ENCODE measurements at regions not wholly inside any gene's neighbourhood (a gene's known extent, or its start where the extent isn't known, plus 50 kb on each side); places are given as distances from the start of the nearest gene placed in this dataset.

DNA sequence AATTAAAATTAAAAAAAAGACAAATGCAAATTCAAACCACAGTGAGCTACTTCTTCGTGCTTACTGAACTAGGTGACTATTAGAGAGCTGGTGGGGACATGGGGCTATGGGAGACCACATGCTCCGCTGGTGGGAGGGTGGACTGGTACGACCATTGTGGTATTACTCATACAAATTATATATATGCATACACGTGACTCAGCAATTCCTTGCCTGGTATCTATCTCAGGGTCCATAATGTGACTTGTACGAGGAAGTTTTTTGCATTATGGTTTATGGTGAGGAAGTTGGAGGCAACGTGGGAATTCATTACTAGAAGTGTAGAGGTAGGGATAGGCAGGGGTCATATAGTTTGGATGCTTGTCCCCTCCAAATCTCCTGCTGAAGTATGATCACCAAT lies 1112.7 kb downstream of the TYW1 start:
- H3K4me3 ChIP-seq (ENCODE audit: low read depth, low read length), result no peak overlapping the region
- in situ Hi-C loops (cut with HindIII; ENCODE audit: low pct_ligation_motif_present, low sequenced_read_pairs), result no loop called here
- H3K36me3 ChIP-seq (replicated peaks), result no peaks in the 10 kb centered on the region
- H3K27ac ChIP-seq, result no peak overlapping the region
- H3K27me3 ChIP-seq (replicated peaks), result no peaks in the 10 kb centered on the region
- DNase-seq, result no peak
- TF ChIP-seq, protein P1, sequence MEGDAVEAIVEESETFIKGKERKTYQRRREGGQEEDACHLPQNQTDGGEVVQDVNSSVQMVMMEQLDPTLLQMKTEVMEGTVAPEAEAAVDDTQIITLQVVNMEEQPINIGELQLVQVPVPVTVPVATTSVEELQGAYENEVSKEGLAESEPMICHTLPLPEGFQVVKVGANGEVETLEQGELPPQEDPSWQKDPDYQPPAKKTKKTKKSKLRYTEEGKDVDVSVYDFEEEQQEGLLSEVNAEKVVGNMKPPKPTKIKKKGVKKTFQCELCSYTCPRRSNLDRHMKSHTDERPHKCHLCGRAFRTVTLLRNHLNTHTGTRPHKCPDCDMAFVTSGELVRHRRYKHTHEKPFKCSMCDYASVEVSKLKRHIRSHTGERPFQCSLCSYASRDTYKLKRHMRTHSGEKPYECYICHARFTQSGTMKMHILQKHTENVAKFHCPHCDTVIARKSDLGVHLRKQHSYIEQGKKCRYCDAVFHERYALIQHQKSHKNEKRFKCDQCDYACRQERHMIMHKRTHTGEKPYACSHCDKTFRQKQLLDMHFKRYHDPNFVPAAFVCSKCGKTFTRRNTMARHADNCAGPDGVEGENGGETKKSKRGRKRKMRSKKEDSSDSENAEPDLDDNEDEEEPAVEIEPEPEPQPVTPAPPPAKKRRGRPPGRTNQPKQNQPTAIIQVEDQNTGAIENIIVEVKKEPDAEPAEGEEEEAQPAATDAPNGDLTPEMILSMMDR (IDR thresholded peaks at IDR 0.05; ENCODE audit: low read depth, low read length, missing control alignments), result no peak

DNA sequence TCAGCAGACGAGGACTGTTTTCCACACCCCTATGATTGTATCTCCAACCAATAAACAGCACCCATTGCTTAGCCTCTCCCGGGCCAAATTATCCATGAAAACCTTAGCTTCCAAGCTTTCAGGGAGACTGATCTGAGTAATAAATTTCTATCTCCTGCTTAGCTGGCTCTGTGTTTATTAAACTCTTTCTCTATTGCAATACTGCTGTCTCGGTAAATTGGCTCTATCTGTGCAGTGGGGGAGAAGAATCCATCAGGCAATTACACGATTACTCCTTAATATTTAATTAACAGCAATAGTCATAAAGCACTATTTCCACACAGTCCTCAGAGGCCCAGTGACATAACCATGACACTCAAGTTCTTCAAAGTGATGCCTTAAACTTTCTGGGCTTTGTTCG lies 1122.8 kb downstream of the TYW1 start:
- in situ Hi-C loops (cut with HindIII; ENCODE audit: low pct_ligation_motif_present, low sequenced_read_pairs), result no loop called here
- Histone ChIP-seq H3K4me3 (ENCODE audit: low read depth, low read length) (no peak overlapping the region), H3K36me3 (replicated peaks) (no peaks in the 10 kb centered on the region), H3K27me3 (replicated peaks) (no peaks in the 10 kb centered on the region), H3K27ac (no peak overlapping the region)
- DNase-seq, result no peak
- TF ChIP-seq, protein P1 (IDR thresholded peaks at IDR 0.05; ENCODE audit: low read depth, low read length, missing control alignments), result no peak

DNA sequence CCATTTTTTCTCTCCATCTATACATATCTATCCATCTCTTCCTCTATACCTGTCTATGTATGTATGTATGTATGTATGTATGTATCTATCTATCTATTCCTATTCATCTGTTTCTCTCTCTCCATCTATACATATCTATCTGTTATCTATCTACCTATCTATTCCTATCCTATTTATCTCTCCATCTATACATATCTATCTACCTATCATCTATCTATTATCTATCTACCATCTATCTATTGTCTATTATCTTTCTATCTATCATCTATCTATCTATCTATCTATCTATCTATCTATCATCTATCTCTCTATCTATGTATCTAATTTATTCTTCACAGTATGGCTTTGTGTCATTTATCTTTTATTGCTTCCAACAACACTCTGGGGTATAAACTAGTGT lies 1124.4 kb downstream of the TYW1 start:
- no peak for DNase-seq
- H3K36me3 ChIP-seq (replicated peaks), result no peaks in the 10 kb centered on the region
- TF ChIP-seq, protein P1 (IDR thresholded peaks at IDR 0.05; ENCODE audit: low read depth, low read length, missing control alignments), result no peak
- H3K27me3 ChIP-seq (replicated peaks), result no peaks in the 10 kb centered on the region
- H3K27ac ChIP-seq, result no peak overlapping the region
- in situ Hi-C loops (cut with HindIII; ENCODE audit: low pct_ligation_motif_present, low sequenced_read_pairs), result no loop called here
- H3K4me3 ChIP-seq (ENCODE audit: low read depth, low read length), result no peak overlapping the region

DNA sequence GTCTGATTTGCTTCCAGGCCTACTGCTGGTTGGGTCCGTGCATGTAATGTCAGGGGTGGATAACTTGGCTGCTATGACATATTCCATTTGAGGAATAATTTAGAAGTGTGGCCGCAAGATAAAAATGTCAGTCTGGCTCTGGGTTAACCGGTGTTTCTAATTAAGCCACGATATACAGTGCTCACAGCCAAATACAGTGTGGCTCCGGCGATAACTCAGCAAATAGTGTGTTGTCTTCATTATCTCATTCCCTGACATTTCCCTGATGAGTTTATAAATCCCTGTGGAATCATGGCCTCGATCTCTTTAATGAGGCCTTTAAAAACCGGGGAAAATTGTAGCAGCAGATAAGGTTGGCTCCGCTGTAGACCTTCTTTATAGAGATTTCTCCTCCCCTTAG lies 1125.0 kb downstream of the TYW1 start:
- no peak for DNase-seq
- no peak overlapping the region for H3K4me3 ChIP-seq (ENCODE audit: low read depth, low read length)
- in situ Hi-C loops (cut with HindIII; ENCODE audit: low pct_ligation_motif_present, low sequenced_read_pairs), result no loop called here
- H3K36me3 ChIP-seq (replicated peaks), result no peaks in the 10 kb centered on the region
- H3K27me3 ChIP-seq (replicated peaks), result no peaks in the 10 kb centered on the region
- TF ChIP-seq, protein P1 (IDR thresholded peaks at IDR 0.05; ENCODE audit: low read depth, low read length, missing control alignments), result no peak
- no peak overlapping the region for H3K27ac ChIP-seq

DNA sequence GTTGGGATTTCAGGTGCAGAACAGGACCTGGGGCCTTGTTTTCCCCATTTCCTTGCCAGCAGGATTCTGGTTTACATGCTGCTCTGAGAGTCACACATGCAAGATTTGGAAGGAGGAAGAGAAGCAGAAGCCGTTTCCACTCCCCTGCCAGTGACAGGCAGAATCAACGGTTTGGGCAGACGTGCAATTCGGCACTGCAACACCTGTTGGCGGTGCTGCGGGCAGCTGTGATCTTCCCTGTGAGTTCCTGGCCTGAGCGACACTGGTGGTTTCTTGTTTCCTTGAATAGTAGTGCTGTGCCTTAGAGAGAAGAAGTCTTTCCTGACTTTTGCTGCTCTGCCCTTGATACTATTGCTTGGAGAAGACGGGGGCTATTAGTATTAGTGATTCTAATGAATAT lies 1126.2 kb downstream of the TYW1 start:
- in situ Hi-C loops (cut with HindIII; ENCODE audit: low pct_ligation_motif_present, low sequenced_read_pairs), result no loop called here
- no peak for DNase-seq

DNA sequence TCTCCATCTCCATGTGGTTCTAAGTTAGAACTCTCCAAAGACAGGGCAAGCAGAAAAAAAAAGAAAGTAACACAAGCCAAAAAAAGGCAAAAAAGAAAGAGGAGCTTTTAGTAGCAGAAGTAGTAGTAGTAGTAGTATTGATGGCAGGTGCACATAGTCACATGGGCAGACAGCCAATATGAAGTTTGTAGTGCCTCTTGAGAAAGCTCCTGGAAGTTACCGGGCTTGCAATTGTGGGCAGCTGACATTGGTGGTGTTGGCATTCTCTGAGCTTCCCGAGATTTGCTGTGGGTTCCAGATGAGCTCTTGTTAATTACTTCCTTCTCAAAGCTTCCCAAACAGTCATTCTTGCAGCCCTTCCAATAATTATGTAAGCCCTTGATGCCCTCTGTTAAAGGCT lies 1128.5 kb downstream of the TYW1 start:
- no peak for DNase-seq
- TF ChIP-seq, protein P1 (IDR thresholded peaks at IDR 0.05; ENCODE audit: low read depth, low read length, missing control alignments), result no peak
- H3K36me3 ChIP-seq (replicated peaks), result no peaks in the 10 kb centered on the region
- no peak overlapping the region for H3K27ac ChIP-seq
- H3K27me3 ChIP-seq (replicated peaks), result no peaks in the 10 kb centered on the region
- in situ Hi-C loops (cut with HindIII; ENCODE audit: low pct_ligation_motif_present, low sequenced_read_pairs), result no loop called here
- no peak overlapping the region for H3K4me3 ChIP-seq (ENCODE audit: low read depth, low read length)

More for the DNA sequence above, 1126.2 kb downstream of the TYW1 start:
- H3K36me3 ChIP-seq (replicated peaks), result no peaks in the 10 kb centered on the region
- H3K27me3 ChIP-seq (replicated peaks), result no peaks in the 10 kb centered on the region
- TF ChIP-seq, protein P1 (IDR thresholded peaks at IDR 0.05; ENCODE audit: low read depth, low read length, missing control alignments), result no peak
- H3K27ac ChIP-seq, result no peak overlapping the region
- no peak overlapping the region for H3K4me3 ChIP-seq (ENCODE audit: low read depth, low read length)
